HG02885 (cell line): ENCODE measurements at regions not wholly inside any gene's neighbourhood (a gene's known extent, or its start where the extent isn't known, plus 50 kb on each side); places are given as distances from the start of the nearest gene placed in this dataset.
"Not testable (repeated sequence)": the region's sequence is repeated elsewhere in the genome, so short reads cannot be mapped to it uniquely, and the experiment has no call there.

Source experiments
- ATAC-seq: cut with Tn5 transposase; IDR thresholded peaks from one replicate; pipeline ENCODE4 v1.9.1; 2021; ENCODE audit warnings: mild to moderate bottlenecking; ENCODE audit not compliant: unreplicated experiment, poor library complexity

DNA sequence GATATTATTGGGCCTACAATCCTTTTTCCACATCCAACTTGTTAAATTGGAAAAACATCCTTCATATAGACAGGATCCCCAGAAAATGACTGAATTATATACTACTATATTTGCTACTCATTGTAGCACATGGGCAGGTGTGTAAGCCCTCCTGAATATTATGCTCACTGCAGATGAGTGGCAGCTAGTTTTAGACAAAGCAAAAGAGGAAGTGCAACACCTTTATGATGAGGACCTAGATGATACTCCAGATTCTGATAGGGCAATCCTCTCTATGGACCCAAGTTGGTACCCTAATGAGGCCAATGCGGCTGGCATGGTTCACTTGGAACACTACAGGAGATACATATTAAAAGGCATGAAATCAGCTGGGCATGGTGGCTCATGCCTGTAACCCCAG, 119.1 kb upstream of the PLCL2 start:
- ATAC-seq = peak; percentile 59

DNA sequence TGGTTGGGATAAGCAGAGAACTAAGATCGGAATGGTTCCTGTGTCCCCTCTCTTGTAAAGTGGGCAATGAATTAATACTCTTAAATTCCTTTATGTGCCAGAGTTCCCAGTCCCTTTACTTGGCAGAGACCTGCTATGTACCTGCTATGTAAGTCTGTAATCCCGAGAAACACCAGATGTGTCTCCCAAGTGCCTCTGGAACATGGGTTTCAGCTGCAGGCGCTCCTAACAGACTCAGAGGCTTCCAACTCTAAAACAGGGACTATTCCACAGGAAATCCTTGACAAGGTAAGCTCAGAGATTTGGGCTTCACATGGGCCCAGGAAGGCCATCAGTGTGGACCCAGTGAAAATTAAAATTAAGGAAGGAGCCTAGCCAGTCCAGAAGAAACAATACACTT, 117.7 kb upstream of the PLCL2 start:
- no peak for ATAC-seq

DNA sequence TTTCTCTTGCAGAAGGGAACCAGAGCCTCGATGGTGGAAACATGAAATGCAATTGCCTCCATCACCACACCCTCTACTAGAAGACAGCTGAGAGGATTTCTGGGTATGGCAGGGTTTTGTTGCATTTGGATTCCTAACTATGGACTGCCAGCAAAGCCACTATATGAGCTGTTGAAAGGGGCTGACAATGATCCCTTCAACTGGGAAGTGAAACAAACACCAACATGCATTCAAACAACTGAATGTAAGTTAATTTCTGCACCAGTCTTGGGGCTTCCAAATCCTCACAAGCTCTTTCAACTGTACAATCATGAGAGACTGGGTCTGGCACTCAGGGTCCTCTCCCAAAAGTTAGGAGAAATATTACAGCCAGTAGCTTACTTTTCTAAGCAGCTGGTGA, 116.7 kb upstream of the PLCL2 start:
- ATAC-seq = no peak

DNA sequence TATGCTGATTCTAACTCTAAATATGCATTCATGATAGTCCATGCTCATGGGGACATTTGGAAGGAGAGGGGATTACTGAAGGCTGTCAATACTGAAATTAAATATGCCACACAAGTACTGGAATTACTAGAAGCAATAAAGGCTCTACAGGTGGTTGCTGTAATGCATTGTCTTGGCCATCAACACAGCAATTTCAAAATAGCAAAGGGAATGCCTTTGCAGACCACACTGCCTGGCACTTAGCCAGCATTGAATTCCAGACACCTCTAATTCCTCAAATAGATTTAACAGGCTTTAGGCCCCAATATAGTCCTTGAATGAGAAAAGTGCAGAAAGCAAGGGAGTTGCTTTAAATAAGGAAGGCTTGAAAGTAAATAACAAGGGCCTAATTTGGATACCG, 115.8 kb upstream of the PLCL2 start:
- ATAC-seq = no peak

DNA sequence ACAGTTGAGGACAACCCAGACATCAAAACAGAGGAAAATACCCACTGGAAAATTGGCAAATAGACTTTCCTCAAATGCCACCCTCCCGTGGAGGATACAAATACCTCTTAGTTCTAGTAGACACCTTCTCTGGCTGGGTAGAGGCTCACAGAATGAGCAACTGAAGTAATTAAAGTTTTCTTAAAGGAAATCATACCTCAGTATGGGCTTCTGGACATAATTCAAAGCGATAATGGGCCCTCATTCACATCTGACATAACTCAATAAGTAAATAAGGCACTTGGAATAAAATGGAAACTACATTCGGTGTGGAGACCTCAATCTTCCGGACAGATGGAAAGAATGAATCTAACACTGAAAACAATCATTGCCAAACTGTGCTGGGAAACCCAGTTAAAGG, 115.2 kb upstream of the PLCL2 start:
- no peak for ATAC-seq

DNA sequence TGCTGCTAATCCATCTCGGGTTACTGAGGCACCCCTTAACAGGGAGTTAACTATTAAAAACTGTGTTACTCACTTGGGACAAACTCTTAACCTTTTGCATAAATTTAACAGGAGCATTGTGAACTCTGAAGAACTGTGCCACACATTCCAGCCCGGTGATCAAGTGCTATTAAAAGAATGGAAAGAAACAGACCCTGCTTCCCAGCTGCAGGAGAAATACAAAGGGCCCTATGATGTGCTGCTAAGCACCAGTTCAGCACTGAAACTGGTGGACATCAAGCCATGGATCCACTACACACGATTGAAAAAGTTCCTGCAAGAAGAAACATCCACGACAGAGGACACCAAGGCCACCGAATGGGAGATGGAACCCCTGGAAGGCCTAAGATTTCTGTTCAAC, 114.7 kb upstream of the PLCL2 start:
- ATAC-seq = no peak

DNA sequence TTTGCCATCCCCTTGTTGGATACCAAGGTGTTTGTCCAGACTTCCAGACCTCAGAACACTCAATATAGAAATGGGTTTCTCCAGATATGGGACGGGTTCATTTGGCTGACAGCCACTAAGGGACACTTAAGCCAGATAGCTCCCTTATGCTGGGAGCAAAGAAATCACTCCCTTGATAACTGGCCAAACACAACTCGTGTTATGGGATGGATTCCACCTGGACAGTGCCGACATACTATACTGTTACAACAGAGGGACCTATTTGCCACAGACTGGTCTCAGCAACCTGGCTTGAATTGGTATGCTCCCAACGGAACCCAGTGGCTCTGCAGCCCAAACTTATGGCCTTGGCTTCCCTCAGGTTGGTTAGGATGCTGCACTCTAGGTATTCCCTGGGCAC, 114.0 kb upstream of the PLCL2 start:
- ATAC-seq = no peak

DNA sequence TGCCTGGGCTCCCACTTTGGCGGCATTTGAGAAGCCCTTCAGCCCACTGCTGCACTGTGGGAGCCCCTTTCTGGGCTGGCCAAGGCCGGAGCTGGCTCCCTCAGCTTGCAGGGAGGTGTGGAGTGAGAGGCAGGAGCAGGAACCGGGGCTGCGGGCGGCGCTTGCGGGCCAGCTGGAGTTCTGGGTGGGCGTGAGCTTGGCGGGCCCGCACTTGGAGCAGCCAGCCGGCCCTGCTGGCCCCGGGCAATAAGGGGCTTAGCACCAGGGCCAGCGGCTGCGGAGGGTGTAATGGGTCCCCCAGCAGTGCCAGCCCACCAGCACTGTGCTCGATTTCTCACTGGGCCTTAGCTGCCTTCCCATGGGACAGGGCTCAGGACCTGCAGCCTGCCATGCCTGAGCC, 111.2 kb upstream of the PLCL2 start:
- not testable (repeated sequence) for ATAC-seq

DNA sequence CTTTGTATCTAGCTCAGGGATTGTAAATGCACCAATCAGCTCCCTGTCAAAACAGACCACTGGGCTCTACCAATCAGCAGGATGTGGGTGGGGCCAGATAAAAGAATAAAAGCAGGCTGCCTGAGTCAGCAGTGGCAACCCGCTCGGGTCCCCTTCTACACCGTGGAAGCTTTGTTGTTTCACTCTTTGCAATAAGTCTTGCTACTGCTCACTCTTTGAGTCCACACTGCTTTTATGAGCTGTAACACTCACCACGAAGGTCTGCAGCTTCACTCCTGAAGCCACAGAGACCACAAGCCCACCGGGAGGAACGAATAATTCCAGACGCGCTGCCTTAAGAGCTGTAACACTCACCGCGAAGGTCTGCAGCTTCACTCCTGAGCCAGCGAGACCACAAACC, 110.2 kb upstream of the PLCL2 start:
- not testable (repeated sequence) for ATAC-seq

DNA sequence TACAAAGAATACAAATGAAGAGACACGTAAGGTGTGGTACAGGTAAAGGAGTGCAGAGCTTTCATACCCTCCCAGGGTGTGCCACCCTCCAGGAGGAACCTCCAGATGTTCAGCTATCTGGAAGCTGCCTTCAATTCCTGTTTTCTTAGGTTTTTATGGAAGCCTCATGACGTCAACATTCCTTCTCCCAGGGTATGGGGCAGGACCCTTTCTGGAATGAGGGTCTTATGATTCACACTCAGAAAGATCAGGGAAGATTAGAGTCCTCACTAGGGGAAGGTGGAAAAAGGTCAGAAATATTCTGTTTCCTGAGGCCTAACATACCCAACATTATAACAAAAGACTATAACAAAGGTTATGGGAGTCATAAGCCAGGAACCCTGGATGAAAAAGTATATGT, 99.8 kb upstream of the PLCL2 start:
- no peak for ATAC-seq

DNA sequence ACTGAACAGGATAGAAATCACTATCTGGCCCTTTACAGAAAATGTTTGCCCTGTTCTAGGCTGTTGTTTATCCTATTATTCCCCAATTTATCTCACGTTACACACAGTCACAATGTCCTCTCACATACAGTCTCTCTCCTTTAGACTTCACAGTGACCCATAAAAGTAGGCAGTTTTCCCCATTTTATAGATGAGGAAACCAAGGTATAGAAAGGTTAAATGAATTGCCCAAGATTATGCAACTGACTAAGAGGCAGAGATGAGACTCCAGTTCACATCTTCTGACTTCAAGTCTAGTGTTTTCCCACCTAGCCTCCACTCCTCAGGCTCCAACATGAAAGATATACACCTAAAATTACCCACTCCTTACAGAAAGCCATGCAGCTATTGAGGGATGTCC, 99.3 kb upstream of the PLCL2 start:
- ATAC-seq = no peak

DNA sequence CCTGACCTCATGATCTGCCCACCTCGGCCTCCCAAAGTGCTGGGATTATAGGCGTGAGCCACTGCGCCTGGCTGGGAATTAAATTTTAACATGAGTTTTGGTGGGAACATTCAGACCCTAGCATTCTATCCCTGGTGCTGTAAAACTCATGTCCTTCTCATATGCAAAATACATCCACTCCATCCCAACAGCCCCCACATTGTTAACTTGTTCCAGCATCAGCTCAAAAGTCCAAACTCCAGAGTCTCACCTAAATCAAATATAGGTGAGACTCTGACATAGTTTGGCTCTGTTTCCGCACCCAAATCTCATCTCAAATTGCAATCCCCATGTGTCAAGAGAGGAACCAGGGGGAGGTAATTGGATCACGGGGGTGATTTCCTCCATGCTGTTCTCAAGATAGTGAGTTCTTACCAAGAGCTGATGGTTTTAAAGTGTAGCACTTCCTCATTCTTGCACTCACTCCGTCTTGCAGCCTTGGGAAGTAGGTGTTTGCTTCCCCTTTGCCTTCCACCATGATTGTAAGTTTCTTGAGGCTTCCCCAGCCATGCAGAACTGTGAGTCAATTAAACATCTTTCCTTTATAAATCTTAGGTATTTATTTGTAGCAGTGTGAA, 96.2 kb upstream of the PLCL2 start:
- no peak for ATAC-seq

DNA sequence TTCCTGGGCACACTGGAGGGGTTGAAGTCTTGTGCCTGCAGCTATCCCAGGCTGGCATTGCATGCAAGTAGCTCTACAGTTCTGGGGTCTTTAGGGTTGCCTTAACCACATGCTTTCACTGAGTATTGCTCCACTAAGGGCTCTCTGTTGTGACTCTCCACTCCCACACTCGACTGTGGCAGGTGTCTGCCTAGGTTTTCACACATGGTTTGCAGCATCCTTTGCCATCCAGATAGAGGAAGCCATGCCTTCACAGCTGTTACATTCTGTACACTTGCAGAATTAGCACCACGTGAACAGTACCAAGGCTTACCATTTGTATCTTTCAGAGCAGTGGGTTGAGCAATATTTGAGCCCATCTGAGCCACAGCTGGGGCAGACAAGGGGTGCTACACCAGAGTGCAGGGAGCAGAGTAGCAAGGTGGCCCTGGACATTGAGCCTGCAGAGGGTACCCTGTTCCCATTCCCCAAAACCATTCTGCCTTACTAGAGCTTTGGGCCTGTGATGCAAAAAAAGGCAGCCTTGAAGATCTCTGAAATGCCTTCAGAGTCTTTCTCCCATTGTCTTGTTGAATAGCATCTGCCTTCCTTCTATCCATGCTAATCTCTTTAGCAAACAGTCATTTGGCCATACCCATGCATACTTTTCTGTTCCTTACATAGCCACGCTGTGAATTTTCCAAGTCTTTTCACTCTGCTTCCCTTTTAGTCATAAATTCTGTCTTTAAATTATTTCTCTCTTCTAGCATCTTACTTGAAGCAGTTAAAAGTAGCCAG, 95.2 kb upstream of the PLCL2 start:
- ATAC-seq = no peak

DNA sequence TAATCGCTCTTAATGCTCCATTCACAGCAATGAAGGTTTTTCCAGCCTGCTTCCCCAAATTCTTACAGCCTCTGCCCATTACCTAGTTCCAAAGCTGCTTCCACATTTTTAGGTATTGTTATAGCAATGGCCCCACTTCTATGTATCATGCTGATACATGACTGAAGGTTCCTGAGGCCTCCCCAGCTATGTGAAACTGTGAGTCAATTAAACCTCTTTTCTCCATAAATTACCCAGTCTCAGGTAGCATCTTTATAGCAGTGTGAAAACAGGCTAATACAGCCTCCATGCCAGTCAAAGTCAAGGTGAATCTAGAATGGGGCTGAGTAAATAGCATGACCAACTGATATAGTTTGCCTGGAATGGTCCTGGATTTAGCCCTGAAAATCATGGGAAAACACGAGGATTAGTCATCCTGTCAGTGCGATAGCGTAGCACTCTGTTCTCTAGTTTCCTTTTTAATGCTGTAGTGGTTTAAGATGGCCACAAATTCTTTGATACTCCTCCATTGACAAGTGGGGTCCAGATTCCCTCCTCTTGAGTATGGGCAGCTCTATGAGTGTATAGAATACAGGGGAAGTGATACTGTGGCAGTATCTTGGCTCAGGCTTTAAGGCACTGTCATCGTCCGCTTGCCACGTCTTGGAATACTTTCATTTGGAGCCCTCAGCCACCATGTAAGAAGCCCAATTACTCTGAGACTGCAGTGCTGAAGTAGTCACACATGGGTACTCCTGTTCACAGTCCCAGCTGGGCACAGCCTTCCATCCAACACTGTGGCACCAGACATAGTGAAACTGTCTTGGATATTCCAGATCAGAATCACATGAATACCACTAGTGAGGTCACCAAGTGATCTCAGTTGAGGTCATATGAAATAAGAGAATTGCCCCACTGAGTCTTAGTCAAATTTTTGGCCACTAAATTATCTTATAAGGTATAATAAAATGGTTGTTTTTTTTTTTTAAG, 94.0 kb upstream of the PLCL2 start:
- no peak for ATAC-seq

DNA sequence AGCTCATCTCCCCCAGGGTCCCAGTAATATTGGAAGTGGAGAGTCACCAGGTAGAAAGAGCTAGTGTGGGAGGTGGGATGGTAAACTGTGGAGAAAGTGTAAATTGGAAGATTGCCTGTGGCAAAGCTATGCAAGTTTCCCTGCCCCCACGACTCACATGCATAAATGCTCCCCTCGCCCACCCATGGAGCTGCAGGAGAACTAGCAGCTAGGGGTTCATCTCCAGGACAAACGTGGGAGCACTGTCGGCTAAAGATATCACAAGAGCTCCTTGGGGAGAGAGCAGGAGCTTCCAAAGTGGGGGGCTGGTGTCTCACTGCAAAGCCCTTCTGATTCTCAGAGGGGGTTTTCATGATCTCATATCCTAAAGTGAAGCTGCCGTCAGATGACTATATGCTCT, 91.4 kb upstream of the PLCL2 start:
- no peak for ATAC-seq

DNA sequence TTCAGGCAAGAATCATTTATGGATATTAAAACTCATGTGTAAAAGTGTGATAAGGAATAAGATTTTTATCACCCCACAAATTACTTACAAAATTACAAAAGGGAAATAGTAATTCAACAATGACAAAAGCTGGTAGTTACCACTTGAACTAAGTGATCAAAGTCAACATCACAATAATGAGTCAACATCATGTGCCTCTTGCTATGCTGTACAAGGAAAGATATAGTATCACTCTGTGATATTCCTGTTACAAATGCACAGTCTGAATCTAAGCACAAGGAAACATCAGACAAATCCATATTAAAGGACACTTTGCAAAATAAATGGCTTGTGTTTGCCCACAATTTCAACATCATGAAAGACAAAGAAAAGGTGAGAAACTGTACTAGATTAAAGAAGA, 90.5 kb upstream of the PLCL2 start:
- no peak for ATAC-seq

DNA sequence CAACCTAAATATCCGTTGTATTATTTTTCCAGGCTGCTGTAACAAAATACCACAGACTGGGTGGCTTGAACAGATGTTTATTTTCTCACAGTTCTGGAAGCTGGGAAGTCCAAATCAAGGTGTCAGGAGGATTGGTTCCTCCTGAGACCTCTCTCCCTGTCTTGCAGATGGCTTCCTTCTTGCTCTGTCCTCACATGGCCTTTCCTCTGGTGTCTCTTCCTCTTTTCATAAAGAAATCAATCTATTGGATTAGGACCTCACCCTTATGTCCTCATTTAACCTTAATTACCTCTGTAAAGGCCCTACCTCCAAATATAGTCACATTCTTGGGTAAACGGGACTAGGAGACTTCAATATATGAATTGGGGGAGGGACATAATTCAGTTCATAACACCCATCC, 89.2 kb upstream of the PLCL2 start:
- no peak for ATAC-seq

DNA sequence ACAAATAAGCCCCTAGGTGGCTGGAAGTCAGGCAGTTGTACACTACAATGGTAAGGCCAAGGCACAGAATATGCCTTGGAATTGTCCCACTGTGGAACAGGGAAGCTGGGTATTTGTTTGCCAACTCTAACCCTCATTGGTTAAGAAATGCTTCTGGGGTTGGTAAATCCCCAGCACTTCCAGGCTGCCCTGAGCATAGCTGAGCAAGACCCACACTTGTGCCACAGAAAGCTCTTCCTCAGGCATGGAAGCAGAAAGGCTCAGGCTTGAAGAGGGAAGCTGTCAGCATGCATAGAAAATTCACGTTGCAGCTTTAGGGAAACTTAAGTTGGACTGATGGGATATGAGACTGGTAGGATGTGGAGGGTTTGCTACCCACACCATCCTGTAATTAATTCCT, 86.9 kb upstream of the PLCL2 start:
- no peak for ATAC-seq

DNA sequence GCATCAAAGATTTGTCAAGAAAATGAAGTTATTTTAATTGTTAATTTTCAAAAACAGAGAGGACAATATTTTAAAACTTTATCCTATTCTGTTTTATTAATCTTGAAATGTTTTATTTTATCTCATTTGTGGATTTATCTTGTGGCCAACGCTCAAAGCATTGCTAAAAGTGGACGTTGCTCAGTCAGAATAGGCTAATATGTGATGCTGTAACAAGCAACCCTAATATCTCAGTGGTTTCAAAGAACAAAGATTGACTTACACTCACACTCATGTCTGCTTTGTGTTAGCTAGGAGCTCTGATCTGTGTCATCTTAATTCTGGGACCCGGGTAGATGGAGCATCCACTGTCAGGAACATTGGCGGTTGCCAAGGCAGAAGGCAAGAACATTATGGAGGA, 86.0 kb upstream of the PLCL2 start:
- no peak for ATAC-seq

DNA sequence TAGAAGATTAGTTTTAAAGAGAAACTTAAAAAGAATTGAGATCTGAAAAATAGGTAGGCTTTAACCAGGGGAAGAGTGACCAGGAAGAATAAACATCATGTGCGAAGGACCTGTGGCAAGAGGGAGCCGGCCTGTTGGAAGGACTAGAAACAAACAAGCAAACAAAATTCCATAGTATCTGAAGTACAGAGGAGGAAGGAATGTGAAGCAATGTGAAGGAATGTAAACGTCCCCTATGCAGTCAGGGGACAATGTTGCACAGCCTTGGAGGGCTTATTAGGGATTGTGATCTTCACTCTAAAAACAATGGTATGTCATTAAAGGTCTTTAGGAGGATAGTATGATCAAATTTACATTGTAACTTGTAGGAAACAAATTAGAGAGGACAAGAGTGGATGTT, 84.4 kb upstream of the PLCL2 start:
- ATAC-seq = no peak

DNA sequence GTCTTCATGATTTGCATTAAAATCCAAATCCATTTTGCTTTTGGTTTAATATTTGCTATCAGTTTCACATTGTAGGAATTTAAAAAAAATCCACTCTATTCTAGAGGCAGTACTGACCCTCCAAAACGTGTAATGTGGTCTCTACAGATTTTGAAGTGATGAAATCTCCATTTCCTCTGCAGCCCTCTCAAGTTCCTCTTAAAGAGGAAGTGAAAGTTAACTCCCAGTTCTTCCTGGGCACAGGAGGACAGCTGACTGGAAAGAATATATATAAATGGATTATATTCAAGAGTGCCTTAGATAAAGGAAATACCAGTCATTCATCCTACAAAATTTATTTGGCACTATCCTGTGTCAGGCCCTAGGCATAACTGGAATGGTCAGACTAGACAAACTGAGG, 83.5 kb upstream of the PLCL2 start:
- ATAC-seq = peak; percentile 41
